NOMO-1 treated with dmso at 0.1 percent for 144 hours (cell line): ENCODE measurements at regions not wholly inside any gene's neighbourhood (a gene's known extent, or its start where the extent isn't known, plus 50 kb on each side); places are given as distances from the start of the nearest gene placed in this dataset.

Experiments
- DNase-seq: peaks from one replicate; lab custom pipeline; 2025; ENCODE audit not compliant: unreplicated experiment; lab: John Stamatoyannopoulos, UW

GRCh38 chr13:106850973-106851650 lies 283.2 kb upstream of the ARGLU1 start:
- no peak for DNase-seq

- DNase-seq: no peak
Observed at GRCh38 chr13:106846571-106847448, 278.9 kb upstream of the ARGLU1 start.

GRCh38 chr13:106836186-106836802 lies 268.4 kb upstream of the ARGLU1 start:
- DNase-seq: no peak

- no peak for DNase-seq
Observed at GRCh38 chr13:106835477-106835876, 267.5 kb upstream of the ARGLU1 start.

GRCh38 chr13:106821979-106822378 lies 254.0 kb upstream of the ARGLU1 start:
- no peak for DNase-seq

GRCh38 chr13:106819413-106820180 lies 251.7 kb upstream of the ARGLU1 start:
- DNase-seq: no peak

- no peak for DNase-seq
Observed at GRCh38 chr13:106818971-106819370, 251.0 kb upstream of the ARGLU1 start.

GRCh38 chr13:106815545-106815944 lies 247.6 kb upstream of the ARGLU1 start:
- DNase-seq: no peak

GRCh38 chr13:106814463-106814862 lies 246.5 kb upstream of the ARGLU1 start:
- no peak for DNase-seq

- DNase-seq: no peak
Observed at GRCh38 chr13:106810069-106810468, 242.1 kb upstream of the ARGLU1 start.

GRCh38 chr13:106804991-106805390 lies 237.1 kb upstream of the ARGLU1 start:
- no peak for DNase-seq

GRCh38 chr13:106802917-106803316 lies 235.0 kb upstream of the ARGLU1 start:
- no peak for DNase-seq

GRCh38 chr13:106799781-106800335 lies 231.9 kb upstream of the ARGLU1 start:
- DNase-seq: no peak

- no peak for DNase-seq
Observed at GRCh38 chr13:106797081-106797640, 229.2 kb upstream of the ARGLU1 start.

GRCh38 chr13:106796280-106797047 lies 228.5 kb upstream of the ARGLU1 start:
- DNase-seq: no peak

- no peak for DNase-seq
Observed at GRCh38 chr13:106795847-106796246, 227.9 kb upstream of the ARGLU1 start.

- no peak for DNase-seq
Observed at GRCh38 chr13:106794117-106794516, 226.2 kb upstream of the ARGLU1 start.

GRCh38 chr13:106789911-106790310 lies 222.0 kb upstream of the ARGLU1 start:
- DNase-seq: no peak

- DNase-seq: no peak
Observed at GRCh38 chr13:106786006-106786563, 218.1 kb upstream of the ARGLU1 start.
